NCI-H128 (cell line): ENCODE measurements at regions not wholly inside any gene's neighbourhood (a gene's known extent, or its start where the extent isn't known, plus 50 kb on each side); places are given as distances from the start of the nearest gene placed in this dataset.
A peak's percentile ranks its signal among the peaks of the same experiment; 100 is the strongest.

Experiments used
- DNase-seq: peaks from one replicate; lab custom pipeline; 2025; ENCODE audit not compliant: unreplicated experiment; lab: John Stamatoyannopoulos, UW

DNA sequence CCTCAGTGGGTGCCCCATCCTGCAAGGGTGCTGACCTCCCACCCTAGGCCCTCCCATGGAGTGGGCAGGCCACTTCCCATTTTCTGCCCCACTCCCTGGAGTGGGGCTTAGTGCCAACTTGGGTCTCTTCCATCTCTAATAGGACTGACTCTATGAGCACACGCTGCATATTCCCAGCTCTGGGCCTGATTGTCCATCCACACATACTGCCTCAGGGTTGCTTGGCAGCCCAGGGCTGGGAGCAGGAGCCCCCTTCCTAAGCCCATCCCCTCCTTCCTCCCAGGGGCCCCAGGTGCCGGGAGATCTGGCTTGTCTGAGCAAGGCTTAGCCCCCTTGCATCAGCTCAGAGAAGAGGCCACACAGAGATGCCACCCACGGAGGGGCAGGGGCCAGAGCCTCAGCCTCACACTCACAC lies 55.1 kb downstream of the PJA1 start:
- no peak for DNase-seq

DNA sequence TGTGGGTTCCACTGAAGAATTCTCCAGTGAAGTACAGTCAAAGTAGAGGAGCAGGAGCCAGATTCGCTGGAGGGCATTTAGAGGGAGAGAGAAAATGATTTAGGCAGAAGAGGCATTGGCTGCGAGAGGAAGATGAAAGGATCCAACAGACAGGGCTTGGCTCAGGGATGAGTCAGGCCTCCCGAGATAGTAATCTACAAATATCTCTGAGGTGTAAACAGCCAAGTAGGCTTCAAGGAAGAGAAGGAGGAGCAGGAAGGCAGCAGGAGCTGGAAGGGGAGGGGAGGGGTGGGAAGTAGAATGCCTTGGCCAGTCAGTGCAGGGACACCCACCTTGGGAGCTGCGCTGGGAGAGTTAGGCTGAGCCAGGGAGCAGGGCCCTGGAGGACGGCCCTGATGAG lies 55.5 kb downstream of the PJA1 start:
- DNase-seq, result no peak

DNA sequence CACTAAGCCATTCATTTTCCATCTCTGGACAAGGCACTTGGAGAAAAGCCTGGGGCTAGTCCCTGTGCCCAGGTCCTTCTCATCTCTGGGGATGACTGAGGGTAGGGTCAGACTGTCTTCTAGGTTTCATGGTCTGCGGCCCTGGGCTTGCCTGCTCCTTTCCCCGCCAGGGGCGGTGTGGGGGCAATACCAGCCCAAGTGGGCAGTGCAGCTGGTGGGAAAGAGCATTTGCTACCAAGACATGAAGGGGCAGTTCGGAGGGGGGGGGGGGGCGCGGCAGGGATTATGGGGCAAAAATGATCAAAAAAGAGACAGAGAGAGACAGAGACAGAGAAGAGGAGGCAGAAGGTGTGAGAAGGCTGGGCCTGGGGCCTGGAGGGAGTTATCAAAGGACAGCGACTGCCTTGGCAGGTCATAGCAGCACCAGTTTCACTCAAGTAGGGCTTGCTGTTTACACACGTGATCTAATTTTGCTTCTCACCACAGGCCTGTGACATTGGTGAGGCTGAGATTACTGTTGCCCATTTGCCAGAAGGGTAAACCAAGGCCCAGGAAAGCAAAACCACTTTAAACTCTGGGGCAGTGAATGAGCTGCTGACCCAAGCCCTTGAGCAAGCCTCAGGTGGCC lies 56.1 kb downstream of the PJA1 start:
- DNase-seq, result no peak

DNA sequence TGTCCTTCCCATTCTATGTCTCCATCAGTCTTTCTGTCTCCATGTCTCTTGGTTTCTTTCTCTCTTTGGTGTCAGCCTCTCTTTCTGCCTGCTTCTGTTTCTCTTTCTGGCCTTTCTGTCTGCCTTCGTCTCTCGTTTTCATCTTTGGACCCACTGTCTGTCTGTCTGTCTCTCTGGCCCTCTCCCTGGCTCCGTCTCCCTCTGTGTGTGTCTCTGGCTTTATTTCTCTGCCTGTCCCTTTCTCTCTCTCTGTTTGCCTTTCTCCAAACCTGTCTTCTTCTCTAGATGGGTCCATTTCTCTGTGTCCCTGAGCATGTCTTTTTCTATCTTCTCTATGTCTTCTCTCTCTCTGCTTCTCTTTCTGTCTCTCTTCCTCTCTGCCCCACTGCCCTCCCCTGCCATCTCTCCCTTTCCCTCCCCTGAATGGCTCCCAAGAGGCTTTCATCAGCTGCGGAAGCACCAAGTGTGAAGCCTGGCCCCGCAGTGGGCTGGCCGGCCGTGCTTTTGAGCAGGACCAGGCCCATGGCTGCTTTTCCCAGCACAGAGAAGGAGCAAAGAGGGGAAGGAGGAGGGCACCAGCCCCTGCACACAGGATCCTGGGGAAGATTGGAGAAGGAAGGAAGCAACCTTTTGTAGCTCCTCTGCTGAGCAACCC lies 57.4 kb downstream of the PJA1 start:
- DNase-seq, result no peak

DNA sequence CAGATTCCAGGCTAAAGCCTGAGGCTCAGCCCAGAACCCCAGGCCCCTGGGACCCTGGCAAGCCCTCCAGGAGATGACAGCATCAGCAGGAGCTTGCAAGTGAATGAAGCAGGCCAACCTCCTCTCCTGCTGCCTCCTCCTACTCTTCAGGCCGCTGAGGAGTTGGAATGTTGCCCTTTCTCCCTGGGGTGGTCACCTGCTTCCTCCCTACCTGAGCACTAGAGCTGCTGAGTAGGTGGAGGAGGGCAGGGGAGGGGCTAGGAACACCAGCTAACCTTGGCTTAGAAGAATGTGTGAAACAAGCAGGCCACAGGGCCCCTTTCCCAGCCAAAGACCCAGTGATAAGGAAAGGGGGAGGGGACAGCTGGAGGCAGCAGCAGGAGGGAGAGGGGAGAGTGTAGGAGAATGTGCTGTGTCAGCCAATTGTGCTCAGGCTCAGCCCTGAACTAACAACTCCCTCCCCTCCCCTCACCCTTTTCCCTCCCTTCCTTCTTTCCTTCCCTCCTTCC lies 58.0 kb downstream of the PJA1 start:
- DNase-seq, result no peak

DNA sequence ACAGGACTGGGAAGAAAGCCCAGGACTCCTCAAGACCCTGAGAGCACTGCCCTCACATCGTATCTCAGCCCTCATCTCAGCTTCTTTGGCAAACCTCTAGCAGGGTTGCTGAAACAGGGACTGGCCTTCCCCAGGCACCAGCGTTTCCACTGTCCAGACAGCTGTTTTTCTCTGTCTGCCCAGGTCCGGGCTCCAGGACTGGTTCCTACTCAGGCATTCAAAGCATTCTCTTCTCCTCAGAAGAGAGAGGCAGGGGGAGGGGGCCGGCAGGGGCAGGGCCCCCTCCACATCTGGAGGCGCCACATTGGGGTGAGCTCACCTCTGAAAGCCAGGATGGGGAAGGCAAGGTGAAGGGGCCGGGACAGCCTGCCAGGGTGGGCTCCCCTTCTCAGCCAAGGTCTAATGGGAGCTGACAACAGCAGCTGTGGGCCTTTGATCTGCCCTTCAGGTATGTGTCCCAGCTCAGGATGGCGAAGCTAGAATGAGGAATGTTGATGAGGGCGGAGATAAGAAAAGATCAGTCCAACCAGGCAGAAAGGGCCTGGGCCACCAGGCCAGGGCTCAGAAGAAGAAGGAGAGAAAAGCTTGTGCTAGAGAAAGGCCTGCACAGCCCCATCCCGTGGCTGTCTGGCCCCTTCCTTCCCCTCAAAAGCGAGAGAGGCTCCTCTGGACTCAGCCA lies 60.4 kb downstream of the PJA1 start:
- no peak for DNase-seq

DNA sequence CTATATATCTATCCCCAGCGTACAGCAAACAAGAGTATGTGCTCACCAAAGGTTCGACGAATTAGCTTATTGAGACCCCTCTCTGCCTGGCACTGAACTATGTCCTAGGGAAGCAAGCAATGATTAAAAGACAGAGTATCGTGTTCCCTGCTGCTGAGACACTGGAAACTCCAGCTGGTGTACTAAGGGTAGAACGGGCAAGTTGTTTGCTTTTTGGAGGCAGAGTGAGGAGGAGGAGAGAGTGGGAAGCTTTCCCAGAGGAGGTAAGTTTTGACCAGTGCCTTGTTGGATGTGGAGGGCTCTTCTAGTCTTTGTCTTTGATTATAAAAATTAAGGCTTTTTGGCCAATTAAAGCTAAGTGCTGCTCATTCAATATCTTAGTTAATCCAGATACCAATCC lies 61.7 kb downstream of the PJA1 start:
- DNase-seq, result no peak

DNA sequence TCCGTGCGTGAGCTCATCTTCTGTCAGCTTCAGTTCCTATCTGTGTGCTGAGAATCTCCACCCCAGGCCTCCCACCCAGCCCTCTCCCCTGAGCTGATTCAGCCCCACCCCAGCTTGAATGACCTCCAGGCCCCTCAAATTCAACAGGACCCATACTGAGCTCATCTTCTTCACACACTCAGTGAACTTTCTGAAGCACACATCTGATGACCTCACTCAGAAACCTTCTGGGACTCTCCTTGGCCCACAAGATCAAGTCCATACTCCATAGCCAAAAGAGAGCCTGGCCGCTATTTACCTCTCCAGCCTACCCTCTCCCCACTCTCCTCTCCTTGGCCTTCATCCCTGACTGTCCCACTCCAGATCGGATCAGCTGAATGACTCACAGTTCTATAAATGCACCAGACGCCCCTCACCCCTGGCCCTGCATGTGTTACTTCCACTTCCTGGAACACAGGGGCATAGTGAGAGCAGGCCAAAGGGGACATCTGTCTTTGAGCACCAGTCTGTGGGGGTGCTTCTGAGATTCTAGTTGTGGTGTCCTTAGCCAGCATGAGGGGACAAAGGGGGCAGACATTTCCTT lies 62.5 kb downstream of the PJA1 start:
- DNase-seq, result no peak

DNA sequence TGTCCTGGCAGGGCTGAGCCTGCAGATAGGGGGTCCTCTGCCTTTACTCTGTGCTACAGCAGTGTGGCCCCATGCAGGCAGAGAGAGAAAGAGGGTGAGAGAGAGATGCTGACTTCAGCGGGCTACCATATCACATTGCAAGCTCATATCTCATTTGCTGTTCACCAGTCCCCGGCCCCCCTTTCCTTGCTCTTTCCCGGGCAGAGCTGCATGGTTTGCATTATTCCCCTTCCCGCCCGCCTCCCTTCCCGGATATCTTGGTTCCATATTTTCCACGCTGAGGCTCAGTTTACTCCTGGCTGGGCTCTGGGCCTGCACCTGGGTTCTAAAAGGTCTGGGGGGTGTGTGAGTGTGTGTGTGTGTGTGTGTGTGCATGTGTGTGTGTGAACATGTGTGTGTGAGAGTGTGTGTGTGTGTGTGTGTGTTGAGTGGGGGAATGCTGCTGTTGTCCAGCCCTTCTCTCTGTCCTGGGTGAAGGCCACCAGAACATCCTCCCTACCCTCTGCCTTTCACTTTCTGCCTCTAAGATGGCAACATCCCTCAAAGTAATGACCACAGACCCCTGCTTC lies 63.5 kb downstream of the PJA1 start:
- DNase-seq, result no peak

DNA sequence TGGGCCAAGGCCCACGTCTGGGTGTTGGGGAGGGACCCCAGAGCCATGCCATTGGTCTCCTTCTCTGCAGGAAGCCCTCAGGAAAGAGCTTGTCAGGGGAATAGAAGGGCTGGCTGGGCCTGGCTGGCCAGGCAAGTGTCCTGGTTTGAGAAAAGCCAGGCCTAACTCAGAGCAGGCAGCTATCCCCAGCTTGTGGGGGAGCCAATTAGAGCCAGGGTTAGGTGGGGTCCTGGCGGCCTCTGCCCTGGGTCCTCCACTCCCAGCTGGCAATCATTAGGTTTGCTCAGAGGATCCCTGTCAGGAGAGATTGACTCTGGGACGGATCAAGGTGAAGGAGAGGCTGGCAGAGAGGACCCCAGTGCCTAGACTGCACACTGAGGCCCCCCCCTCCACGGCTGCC lies 64.8 kb downstream of the PJA1 start:
- DNase-seq, result no peak

DNA sequence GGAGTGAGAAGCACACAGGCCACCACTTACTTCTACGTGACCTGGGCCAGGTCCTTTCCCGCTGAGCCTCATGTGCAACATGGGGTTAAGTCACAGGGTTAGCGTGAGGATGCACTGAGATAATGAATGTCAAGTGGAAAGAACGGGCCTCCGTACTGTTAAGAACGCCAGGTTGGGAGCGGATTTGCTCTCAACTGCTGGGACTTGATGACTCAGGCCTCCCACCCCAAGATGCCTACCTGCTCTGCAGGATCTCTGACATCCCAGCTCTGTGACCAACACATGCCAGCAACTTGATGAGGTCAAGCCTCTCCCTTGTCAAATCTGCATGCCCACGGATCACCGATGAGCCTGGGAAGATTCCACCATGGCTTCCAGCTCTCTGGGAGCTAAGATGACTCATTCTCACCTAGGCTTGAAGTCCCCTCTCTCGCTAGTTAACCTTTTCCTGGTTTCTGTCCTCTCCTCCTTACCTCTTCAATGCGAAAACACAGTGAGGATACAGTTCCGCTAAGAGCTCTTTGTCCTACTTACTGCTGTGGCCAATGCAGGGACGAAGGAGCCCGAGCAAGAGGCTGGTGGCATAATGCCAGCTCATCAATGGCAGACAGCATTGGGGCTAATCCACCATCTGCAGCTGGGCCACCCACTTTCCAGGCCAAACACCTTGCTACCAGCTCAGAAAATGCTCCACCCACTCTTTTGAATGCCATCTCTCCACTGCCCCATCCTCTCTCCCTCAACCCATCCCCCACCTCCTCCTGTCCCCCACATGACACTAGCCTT lies 67.6 kb downstream of the PJA1 start:
- DNase-seq, result no peak

DNA sequence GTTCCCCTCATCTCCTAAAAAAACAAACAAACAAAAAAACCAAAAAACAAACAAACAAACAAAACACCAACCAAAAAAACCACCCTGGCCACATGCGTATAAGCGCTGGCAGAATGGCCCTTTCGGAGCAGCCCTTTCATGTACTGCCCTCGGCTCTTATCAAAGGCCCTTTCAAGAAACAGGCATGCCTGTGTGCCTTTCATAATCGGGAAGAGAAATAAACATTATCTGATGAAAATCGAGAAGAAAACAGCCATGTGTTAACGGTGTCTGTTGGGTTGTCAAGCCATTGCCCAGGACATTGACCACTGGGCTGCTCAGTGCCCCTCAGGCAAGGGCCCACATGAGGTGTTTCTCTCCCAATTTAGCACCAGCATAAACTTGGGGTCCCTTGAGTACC lies 68.3 kb downstream of the PJA1 start:
- DNase-seq, result no peak

DNA sequence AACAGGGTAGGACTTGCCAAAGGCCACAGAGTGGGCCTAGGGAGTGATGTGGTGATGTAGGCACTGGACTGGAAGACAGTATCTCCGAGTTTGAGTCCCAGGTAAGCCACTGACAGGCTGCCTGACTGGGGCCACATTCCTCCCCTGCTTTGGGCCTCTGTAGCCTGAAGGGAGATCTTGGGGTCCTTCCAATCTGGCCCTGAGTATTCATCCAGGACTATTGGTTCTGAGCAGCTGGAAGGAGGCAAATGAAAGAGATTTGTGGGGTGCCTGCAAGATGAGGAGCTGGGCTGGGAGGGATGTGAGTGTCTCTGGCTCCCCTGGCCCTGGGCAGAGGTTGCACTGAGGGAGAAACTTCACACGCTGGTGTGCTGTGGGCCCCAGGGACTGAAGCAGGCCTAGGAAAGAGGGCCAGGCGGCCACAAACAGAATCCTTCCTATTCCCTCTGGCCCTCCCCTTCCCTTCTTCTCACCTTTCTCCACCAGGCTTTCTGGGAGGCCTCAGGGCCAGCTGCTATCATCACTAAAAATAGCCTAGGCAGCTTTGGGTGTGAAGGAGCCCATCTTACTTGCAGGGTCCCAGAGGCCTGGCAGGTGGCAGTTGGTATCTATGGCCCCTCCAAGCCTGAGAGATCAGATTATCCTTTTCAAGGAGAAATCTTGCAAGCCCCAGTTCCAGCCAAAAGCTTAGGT lies 70.1 kb downstream of the PJA1 start:
- DNase-seq, result no peak

DNA sequence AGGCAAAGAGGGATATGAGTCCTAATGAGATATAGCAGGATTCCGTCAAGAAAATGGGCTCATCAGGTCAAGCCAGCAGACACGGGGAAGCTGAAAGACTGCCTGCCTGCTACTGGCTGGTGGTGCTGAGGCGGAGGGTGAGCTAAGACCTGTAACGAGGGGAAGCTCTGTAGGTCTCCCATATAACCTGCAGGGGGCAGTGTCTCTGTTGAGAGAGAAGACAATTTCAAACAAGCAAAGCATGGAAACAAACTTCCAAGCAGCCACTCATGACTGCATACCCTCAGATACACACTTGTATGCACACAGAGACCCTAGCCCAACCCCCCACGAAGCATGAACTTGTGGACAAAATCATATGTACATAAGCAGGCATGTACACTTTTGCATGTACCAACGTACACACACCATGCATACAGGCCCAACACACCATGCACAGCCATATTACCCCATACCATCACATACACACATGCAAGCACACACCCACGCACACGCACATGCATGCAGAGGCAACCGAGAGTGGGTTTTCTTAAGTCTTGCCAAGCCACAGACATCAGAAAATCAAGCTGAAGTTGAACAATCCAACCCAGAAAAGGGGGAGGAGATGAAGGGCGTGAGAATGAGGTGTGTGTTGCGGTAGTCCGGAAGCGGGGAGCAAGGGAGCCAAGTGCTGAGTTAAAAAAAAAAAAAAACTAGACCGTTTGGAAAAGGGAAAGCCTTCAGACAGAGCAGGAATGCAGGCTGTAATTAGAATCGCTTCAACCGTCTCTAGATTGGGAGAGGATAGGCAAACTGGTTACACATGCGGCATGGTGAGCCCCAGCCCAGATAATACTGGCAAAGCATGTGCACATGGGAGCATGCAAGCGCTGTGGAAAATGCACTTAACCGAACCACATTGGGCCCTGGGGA lies 71.0 kb downstream of the PJA1 start:
- peak; percentile 19 for DNase-seq

DNA sequence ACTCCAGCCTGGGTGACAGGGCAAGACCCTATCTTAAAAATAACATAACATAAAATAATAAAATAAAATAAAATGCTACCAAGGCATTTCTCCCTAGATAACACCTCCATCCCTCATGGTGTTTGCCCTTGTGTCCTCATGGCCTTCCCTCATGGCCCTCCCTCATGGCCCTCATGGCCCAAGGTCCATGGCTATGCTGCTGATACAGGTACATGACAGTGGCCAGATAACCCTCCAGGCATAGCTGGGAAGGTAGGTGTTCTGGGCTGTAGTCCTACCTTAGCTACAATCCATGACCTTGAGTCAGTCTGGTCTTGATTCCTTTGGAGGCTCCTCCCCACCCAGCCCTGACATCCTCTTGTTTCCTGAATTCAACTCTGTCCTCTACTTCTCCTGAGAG lies 75.2 kb downstream of the PJA1 start:
- DNase-seq, result no peak

DNA sequence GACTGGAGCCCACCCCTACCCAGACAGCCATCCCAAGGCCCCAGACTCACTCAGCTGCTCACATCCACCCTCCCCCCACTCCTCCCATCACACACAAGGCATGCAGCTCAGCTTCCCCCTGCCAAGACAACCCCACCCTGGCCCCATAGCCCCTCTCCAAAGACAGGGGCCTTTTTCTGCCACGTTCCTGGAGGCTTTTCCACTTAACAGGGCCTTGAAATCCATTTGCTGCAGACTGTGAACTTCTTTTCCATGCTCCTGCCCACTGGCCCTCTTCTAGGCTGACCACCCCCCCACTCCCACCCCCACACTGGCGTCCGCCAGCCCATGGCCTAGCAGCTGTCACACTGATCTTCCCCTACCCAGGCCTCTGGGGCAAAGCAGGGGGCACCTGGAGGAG lies 76.0 kb downstream of the PJA1 start:
- DNase-seq, result no peak

DNA sequence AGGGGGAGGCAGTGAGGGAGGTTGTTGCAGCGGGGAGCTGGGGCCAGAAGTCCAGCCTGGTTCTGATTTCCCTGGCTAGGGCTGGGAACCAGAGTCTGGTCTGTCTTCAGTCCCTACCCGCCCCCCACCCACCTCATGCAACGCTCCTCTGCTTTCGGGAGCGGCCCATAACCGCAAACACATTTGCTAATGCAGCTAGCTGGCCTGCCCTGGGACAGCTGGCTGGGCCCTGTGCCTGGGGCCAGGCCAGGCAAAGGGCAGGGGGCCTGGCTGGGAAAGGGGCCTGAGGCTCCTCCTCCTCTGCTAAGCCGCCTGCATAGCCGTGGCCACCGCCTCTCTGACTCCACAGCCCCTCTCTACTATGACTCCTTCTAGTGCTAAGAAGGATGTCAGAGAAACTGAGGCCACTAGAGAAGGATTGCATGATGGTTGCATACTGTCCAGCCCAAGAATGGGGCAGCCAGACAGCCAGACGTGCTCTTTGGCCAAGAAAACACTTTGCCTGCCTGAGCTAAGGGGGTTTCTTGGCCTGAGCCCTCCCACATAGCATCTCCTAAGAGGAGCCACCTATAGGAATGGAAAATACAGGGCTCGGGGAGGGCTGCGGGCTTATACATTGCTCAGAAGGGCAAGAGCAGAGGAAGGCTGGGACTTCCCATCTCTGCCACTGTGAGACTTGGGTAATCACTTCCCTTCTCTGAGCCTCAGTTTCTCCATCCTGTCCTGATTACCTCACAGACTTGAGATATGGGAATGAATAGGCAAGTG lies 76.9 kb downstream of the PJA1 start:
- DNase-seq, result no peak

DNA sequence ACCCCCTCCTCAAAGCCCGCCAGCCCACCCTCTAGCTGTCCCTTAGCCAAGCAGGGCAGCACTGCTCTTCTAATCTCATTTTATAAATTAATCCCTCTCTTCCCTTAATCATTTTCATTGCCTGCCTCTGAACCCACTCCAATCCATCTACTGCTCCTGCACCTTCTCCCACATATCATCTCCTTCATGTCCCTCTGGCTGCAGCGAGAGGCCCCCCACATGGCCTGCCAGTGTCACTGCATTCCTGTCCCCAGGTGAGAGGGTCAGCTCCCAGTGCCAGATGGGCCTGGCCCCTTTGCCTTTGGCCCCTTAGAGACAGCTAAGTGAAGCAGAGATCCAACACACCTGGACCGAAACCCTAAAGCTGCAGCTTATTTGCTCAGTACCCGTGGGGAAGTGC lies 79.4 kb downstream of the PJA1 start:
- DNase-seq, result no peak

DNA sequence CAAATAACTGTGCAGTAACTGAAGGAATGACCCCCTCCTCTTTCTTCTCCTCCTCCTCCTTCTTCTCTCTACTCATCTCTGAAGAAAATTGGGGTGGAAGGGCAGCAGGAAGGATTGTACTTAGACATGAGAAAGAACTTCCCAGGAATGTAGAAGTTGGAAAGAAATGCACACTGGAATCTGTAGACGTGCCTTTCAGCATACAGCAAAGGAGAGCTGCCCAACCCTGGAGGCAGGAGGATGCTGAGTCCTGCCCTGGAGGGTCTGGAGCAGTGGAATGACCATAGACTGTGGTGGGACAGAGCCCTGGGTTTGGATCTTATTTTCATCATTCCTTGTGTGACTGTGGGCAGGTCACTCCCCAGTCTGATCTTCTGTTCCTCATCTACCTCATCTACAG lies 80.1 kb downstream of the PJA1 start:
- no peak for DNase-seq
